Choroid plexus epithelial cell (primary cell): ENCODE measurements at regions not wholly inside any gene's neighbourhood (a gene's known extent, or its start where the extent isn't known, plus 50 kb on each side); places are given as distances from the start of the nearest gene placed in this dataset.

Experiments
- DNase-seq: peaks from one replicate; pipeline ENCODE4 v3.0.0-alpha.2; 2010; ENCODE audit warnings: low read depth
- H3K4me3 ChIP-seq: 2 replicates; pipeline ENCODE4 v1.5.1; 2011; ENCODE audit warnings: low read depth, mild to moderate bottlenecking, control low read depth, low read length, moderate library complexity
- CTCF ChIP-seq: conservative IDR thresholded peaks from 2 replicates; pipeline ENCODE4 v1.5.1; 2011; ENCODE audit warnings: low read depth, mild to moderate bottlenecking, control low read depth, inconsistent platforms, low read length, moderate library complexity

- DNase-seq, result no peak
- TF ChIP-seq CTCF, result no peak
- no peak overlapping the region for H3K4me3 ChIP-seq
Observed at GRCh38 chr1:217921126-217921904, 290.2 kb downstream of the SPATA17 start.

DNA sequence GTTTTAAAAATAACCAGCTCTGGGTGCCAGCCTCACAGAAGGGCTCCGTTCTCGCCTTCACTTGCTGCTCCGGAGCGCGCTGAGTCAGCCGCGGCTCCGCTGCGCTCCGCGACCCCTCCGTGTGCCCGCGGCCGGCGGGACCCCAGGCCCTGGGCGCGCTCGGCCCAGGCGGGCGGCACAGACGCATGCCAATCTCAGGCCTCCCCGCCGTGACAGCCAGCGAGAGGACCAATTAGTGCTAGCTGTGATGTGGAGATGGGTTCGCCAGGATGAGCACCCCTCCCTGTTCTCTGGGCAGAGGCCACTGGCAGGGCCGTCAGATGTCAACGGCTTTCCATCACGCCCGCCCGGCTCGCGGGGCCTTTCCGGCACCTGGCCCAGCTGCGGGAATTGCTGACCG, 293.8 kb downstream of the SPATA17 start:
- no peak overlapping the region for H3K4me3 ChIP-seq
- no peak for TF ChIP-seq CTCF
- no peak for DNase-seq

- no peak overlapping the region for H3K4me3 ChIP-seq
- DNase-seq, result no peak
- TF ChIP-seq CTCF, result no peak
Observed at GRCh38 chr1:217929213-217929885, 298.2 kb downstream of the SPATA17 start.

DNA sequence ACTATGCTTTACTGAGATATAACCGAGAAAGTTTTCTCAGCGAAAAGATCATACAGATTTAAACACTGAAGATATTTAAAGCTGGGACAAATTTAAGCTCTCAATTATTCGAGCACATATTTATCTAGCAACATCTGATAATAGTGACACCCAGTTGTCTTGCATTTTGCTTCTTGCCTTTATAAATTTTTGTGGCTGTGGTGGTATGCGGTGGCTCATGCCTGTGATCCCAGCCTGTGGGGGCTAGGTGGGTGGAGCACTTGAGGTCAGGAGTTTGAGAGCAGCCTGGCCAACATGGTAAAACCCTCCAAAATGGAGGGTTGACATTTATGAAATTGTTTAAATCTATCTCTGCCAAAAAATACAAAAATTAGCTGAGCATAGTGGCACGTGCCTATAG, 312.2 kb downstream of the SPATA17 start:
- H3K4me3 ChIP-seq, result no peak overlapping the region
- TF ChIP-seq CTCF, result no peak
- no peak for DNase-seq

DNA sequence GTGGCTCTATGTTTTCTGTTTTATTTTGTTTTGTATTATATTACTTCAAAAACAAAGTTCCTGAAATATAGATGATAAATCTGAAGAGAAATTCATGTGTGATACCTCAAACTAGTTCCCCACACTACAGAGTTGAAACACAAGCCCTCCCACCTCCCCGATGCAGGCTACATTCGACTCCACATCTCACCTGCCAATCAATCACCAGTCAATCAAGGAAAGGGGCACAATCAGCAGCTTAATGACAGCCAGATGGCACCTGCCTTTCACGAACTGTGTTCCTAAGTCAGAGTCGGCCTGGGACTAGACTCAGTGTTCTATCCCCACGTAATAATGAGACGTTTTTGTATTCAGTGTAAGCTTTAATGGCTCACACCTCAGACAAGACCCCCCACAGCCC, 313.4 kb downstream of the SPATA17 start:
- no peak for TF ChIP-seq CTCF

GRCh38 chr1:217946511-217946910, 315.4 kb downstream of the SPATA17 start:
- no peak for DNase-seq
- H3K4me3 ChIP-seq, result no peak overlapping the region
- no peak for TF ChIP-seq CTCF

More for the DNA sequence above, 313.4 kb downstream of the SPATA17 start:
- H3K4me3 ChIP-seq, result no peak overlapping the region
- no peak for DNase-seq
